ENCODE measurements at regions not wholly inside any gene's neighbourhood (a gene's known extent, or its start where the extent isn't known, plus 50 kb on each side); places are given as distances from the start of the nearest gene placed in this dataset.

GRCh38 chr10:2414039-2414438 is 653.3 kb upstream of the PFKP start:
- POLR2A ChIA-PET: no interaction called here
- CTCF ChIA-PET: no interaction called here
- no peak for TF ChIP-seq TARDBP (IDR thresholded peaks at IDR 0.05)
- TF ChIP-seq SP1 (IDR thresholded peaks at IDR 0.05): no peak
- no peak for TF ChIP-seq FOXA1 (IDR thresholded peaks at IDR 0.05)
- TF ChIP-seq ZNF384 (IDR thresholded peaks at IDR 0.05): no peak
- no peak for TF ChIP-seq ARNT (IDR thresholded peaks at IDR 0.05)
- no peak for TF ChIP-seq SUZ12 (IDR thresholded peaks at IDR 0.05)
- TF ChIP-seq ELF4 (IDR thresholded peaks at IDR 0.05): no peak
- no peak for DNase-seq (ENCODE audit: extremely low spot score)

GRCh38 chr10:2410049-2410448 is 657.3 kb upstream of the PFKP start:
- TF ChIP-seq LEF1 (IDR thresholded peaks at IDR 0.05; ENCODE audit: borderline replicate concordance): no peak
- TF ChIP-seq FOXA1 (IDR thresholded peaks at IDR 0.05): no peak
- TF ChIP-seq ZNF384 (IDR thresholded peaks at IDR 0.05): no peak
- no peak for TF ChIP-seq ELF4 (IDR thresholded peaks at IDR 0.05)
- no peak for TF ChIP-seq CTBP1 (IDR thresholded peaks at IDR 0.05; ENCODE audit: borderline replicate concordance)
- TF ChIP-seq FOXM1 (IDR thresholded peaks at IDR 0.05; ENCODE audit: borderline replicate concordance): no peak
- no peak for TF ChIP-seq SUZ12 (IDR thresholded peaks at IDR 0.05)
- no peak for TF ChIP-seq PKNOX1 (IDR thresholded peaks at IDR 0.05)
- TF ChIP-seq HDGF (IDR thresholded peaks at IDR 0.05; ENCODE audit: borderline replicate concordance): no peak
- TF ChIP-seq TARDBP (IDR thresholded peaks at IDR 0.05): no peak
- DNase-seq (ENCODE audit: extremely low spot score): no peak
- ChIA-PET POLR2A (no interaction called here), CTCF (no interaction called here)

GRCh38 chr10:2401459-2401858 is 664.1 kb upstream of the ADARB2 start:
- ChIA-PET POLR2A (no interaction called here), CTCF (no interaction called here)
- TF ChIP-seq CTBP1 (IDR thresholded peaks at IDR 0.05; ENCODE audit: borderline replicate concordance): no peak
- no peak for TF ChIP-seq FOXM1 (IDR thresholded peaks at IDR 0.05; ENCODE audit: borderline replicate concordance)
- no peak for TF ChIP-seq LEF1 (IDR thresholded peaks at IDR 0.05; ENCODE audit: borderline replicate concordance)
- TF ChIP-seq L3MBTL2 (conservative IDR thresholded peaks at IDR 0.05): no peak
- TF ChIP-seq BHLHE40 (IDR thresholded peaks at IDR 0.05; ENCODE audit: borderline replicate concordance): no peak
- no peak for TF ChIP-seq PKNOX1 (IDR thresholded peaks at IDR 0.05)
- DNase-seq (ENCODE audit: extremely low spot score): no peak

- CTCF ChIA-PET: interaction anchor here (0.5 kb wide), 1 partner anchor 1017 kb away, joined by 3 read pairs; no protein-coding TSS in a partner anchor
- no peak for DNase-seq (ENCODE audit: extremely low spot score)
- POLR2A ChIA-PET: no interaction called here
- TF ChIP-seq NFRKB (IDR thresholded peaks at IDR 0.05) (no peak), CTBP1 (IDR thresholded peaks at IDR 0.05; ENCODE audit: borderline replicate concordance) (no peak), ZNF384 (IDR thresholded peaks at IDR 0.05) (no peak), SUZ12 (IDR thresholded peaks at IDR 0.05) (no peak), ARNT (IDR thresholded peaks at IDR 0.05) (no peak), HDGF (IDR thresholded peaks at IDR 0.05; ENCODE audit: borderline replicate concordance) (no peak), TARDBP (IDR thresholded peaks at IDR 0.05) (no peak), L3MBTL2 (conservative IDR thresholded peaks at IDR 0.05) (no peak)
These were observed 662.2 kb upstream of the ADARB2 start for GRCh38 chr10:2399482-2399881.

- POLR2A ChIA-PET: no interaction called here
- TF ChIP-seq PKNOX1 (IDR thresholded peaks at IDR 0.05) (no peak), LEF1 (IDR thresholded peaks at IDR 0.05; ENCODE audit: borderline replicate concordance) (no peak), FOXK2 (IDR thresholded peaks at IDR 0.05) (no peak), FOXA1 (IDR thresholded peaks at IDR 0.05) (no peak), TARDBP (IDR thresholded peaks at IDR 0.05) (no peak), HDGF (IDR thresholded peaks at IDR 0.05; ENCODE audit: borderline replicate concordance) (no peak), ELF4 (IDR thresholded peaks at IDR 0.05) (no peak), CTBP1 (IDR thresholded peaks at IDR 0.05; ENCODE audit: borderline replicate concordance) (no peak), BHLHE40 (IDR thresholded peaks at IDR 0.05; ENCODE audit: borderline replicate concordance) (no peak)
- CTCF ChIA-PET: no interaction called here
- no peak for DNase-seq (ENCODE audit: extremely low spot score)
These were observed 655.0 kb upstream of the ADARB2 start for GRCh38 chr10:2392145-2392812.

GRCh38 chr10:2387672-2388071 is 650.3 kb upstream of the ADARB2 start:
- TF ChIP-seq SUZ12 (IDR thresholded peaks at IDR 0.05): no peak
- no peak for DNase-seq (ENCODE audit: extremely low spot score)
- CTCF ChIA-PET: no interaction called here
- POLR2A ChIA-PET: no interaction called here

- DNase-seq (ENCODE audit: extremely low spot score): no peak
- ChIA-PET CTCF (no interaction called here), POLR2A (no interaction called here)
- TF ChIP-seq FOXK2 (IDR thresholded peaks at IDR 0.05) (no peak), ZNF384 (IDR thresholded peaks at IDR 0.05) (no peak), SUZ12 (IDR thresholded peaks at IDR 0.05) (no peak), ARNT (IDR thresholded peaks at IDR 0.05) (no peak), SP1 (IDR thresholded peaks at IDR 0.05) (no peak), NFRKB (IDR thresholded peaks at IDR 0.05) (no peak), L3MBTL2 (conservative IDR thresholded peaks at IDR 0.05) (no peak), FOXA1 (IDR thresholded peaks at IDR 0.05) (no peak), HDGF (IDR thresholded peaks at IDR 0.05; ENCODE audit: borderline replicate concordance) (no peak), PKNOX1 (IDR thresholded peaks at IDR 0.05) (no peak), LEF1 (IDR thresholded peaks at IDR 0.05; ENCODE audit: borderline replicate concordance) (no peak)
These were observed 649.9 kb upstream of the ADARB2 start for GRCh38 chr10:2387261-2387660.
